B cell (primary cell): ENCODE measurements at regions not wholly inside any gene's neighbourhood (a gene's known extent, or its start where the extent isn't known, plus 50 kb on each side); places are given as distances from the start of the nearest gene placed in this dataset.

Experiments used
- ATAC-seq: fragments of 200-7000 bp; cut with Tn5 transposase; one replicate; pipeline ENCODE4 v1.10.0; 2021; ENCODE audit warnings: low read depth, mild to moderate bottlenecking, moderate number of reproducible peaks, moderate library complexity
- CTCF ChIA-PET: fragments of 350-600 bp; sonication (Branson Sonifier 250); formaldehyde crosslinking; loops from one replicate; lab custom pipeline; 2021; ENCODE audit warnings: antibody characterized with exemption, inconsistent platforms; lab: Charles Lee
- POLR2A ChIA-PET: fragments of 350-600 bp; sonication (Branson Sonifier 250); formaldehyde crosslinking; loops from one replicate; lab custom pipeline; 2021; ENCODE audit warnings: antibody characterized with exemption; lab: Charles Lee
- DNase-seq: peaks from one replicate; pipeline ENCODE4 v3.0.0; 2013
- H2AFZ ChIP-seq: 2 replicates; pipeline ENCODE4 v1.6.1; 2012; ENCODE audit warnings: mild to moderate bottlenecking, low read depth, low read length; ENCODE audit not compliant: insufficient read depth, poor library complexity, severe bottlenecking
- H3K27ac ChIP-seq, 2 donors: 1 replicate in 1 of 2; 2 replicates in 1 of 2; pipeline ENCODE4 v1.5.1; 2012 to 2013; ENCODE audit warnings: low read length in 2 of 2, mild to moderate bottlenecking in 2 of 2, moderate library complexity in 1 of 2
- H3K27me3 ChIP-seq, 4 experiments: fragments of 200-600 bp in 1 of 4; sonication (generic) in 1 of 4; replicated peaks in 1 of 4; 1 replicate in 2 of 4; 2 replicates in 2 of 4; pipeline versions ENCODE4 v1.6.1 to v1.7.0; 2013 to 2016; ENCODE audit warnings: low read length in 3 of 4, mild to moderate bottlenecking in 2 of 4, mixed read lengths in 1 of 4, moderate library complexity in 1 of 4; ENCODE audit not compliant: insufficient read depth in 4 of 4, control insufficient read depth in 3 of 4; ENCODE audit errors: control extremely low read depth in 1 of 4
- H3K36me3 ChIP-seq, 2 experiments: replicated peaks in 1 of 2; 1 replicate in 1 of 2; 2 replicates in 1 of 2; pipeline versions ENCODE4 v1.6.1 to v1.7.1; 2013; ENCODE audit warnings: low read length in 1 of 2; ENCODE audit not compliant: insufficient read depth in 2 of 2, control insufficient read depth in 1 of 2; ENCODE audit errors: control extremely low read depth in 1 of 2, extremely low read depth in 1 of 2
- H3K4me1 ChIP-seq, 2 donors: fragments of 200-600 bp in 1 of 2; sonication (generic) in 1 of 2; 1 replicate in 1 of 2; 2 replicates in 1 of 2; pipeline versions ENCODE4 v1.5.1 to v1.6.1; 2013 to 2017; ENCODE audit warnings: low read length in 2 of 2; ENCODE audit not compliant: control insufficient read depth in 2 of 2, insufficient read depth in 2 of 2
- H3K4me2 ChIP-seq: replicated peaks from 2 replicates; pipeline ENCODE3; 2012; ENCODE audit warnings: mild to moderate bottlenecking, low read depth, low read length; ENCODE audit not compliant: poor library complexity, severe bottlenecking
- H3K4me3 ChIP-seq, 5 experiments: fragments of 200-600 bp in 1 of 5; sonication (generic) in 1 of 5; 1 replicate in 3 of 5; 2 replicates in 2 of 5; pipeline versions ENCODE4 v1.5.1 to v1.7.0; 2011 to 2016; ENCODE audit warnings: low read length in 4 of 5, mild to moderate bottlenecking in 4 of 5, low read depth in 2 of 5, control low read depth in 1 of 5, moderate library complexity in 1 of 5; ENCODE audit not compliant: insufficient read depth in 1 of 5; ENCODE audit errors: control extremely low read depth in 1 of 5, extremely low read depth in 1 of 5
- H3K79me2 ChIP-seq: fragments of 200-600 bp; sonication (generic); one replicate; pipeline ENCODE4 v1.6.0; 2016; ENCODE audit warnings: low read length; ENCODE audit not compliant: control insufficient read depth, insufficient read depth
- H3K9ac ChIP-seq: fragments of 200-600 bp; sonication (generic); 2 replicates; pipeline ENCODE4 v1.6.1; 2017; ENCODE audit warnings: mild to moderate bottlenecking, low read length, moderate library complexity
- H3K9me3 ChIP-seq, 3 donors: one replicate each; pipeline versions ENCODE4 v1.6.1 to v1.7.1; 2013; ENCODE audit warnings: low read length in 2 of 3; ENCODE audit not compliant: control insufficient read depth in 2 of 3, insufficient read depth in 1 of 3; ENCODE audit errors: control extremely low read depth in 1 of 3
- H4K20me1 ChIP-seq: 2 replicates; pipeline ENCODE4 v1.6.0; 2012; ENCODE audit warnings: mild to moderate bottlenecking, low read length; ENCODE audit not compliant: insufficient read depth, control insufficient read depth, poor library complexity, severe bottlenecking
- H3K27ac Mint-ChIP-seq: one replicate; pipeline ENCODE4 v1.8.0; 2021; ENCODE audit warnings: mixed read lengths
- H3K27me3 Mint-ChIP-seq: one replicate; pipeline ENCODE4 v1.8.0; 2021; ENCODE audit warnings: mixed read lengths
- H3K4me1 Mint-ChIP-seq: one replicate; pipeline ENCODE4 v1.8.0; 2021; ENCODE audit warnings: mixed read lengths
- H3K4me3 Mint-ChIP-seq: one replicate; pipeline ENCODE4 v1.8.0; 2021; ENCODE audit warnings: mixed read lengths
- H3K9me3 Mint-ChIP-seq: one replicate; pipeline ENCODE4 v1.8.0; 2022; ENCODE audit warnings: mixed read lengths; ENCODE audit not compliant: insufficient read depth
- CTCF ChIP-seq: fragments of 200-600 bp; IDR thresholded peaks from one replicate; pipeline ENCODE4 v1.8.0; 2022; ENCODE audit warnings: antibody characterized with exemption, mild to moderate bottlenecking
- EZH2 ChIP-seq: IDR thresholded peaks from 2 replicates; pipeline ENCODE4 v1.6.1; 2012; ENCODE audit warnings: borderline replicate concordance, low read depth, mild to moderate bottlenecking, moderate library complexity, low read length; ENCODE audit not compliant: insufficient read depth, poor library complexity, severe bottlenecking
- WGBS: methylation state at CpG from one replicate; pipeline ENCODE4 v1.1.5; 2013; ENCODE audit warnings: missing lambda C conversion rate; ENCODE audit not compliant: insufficient coverage; 5-methylcytosine and 5-hydroxymethylcytosine counted together
- intact Hi-C: fragments of 100-400 bp; cut with micrococcal nuclease; formaldehyde crosslinking; loops from one replicate; pipeline ENCODE4 v1.10.0; 2022

GRCh38 chrX:20596856-20597255 is 330.1 kb upstream of the RPS6KA3 start:
- Mint-ChIP-seq H3K4me1 (no peaks in the 10 kb centered on the region), H3K27me3 (peaks cover 2% of the 10 kb centered on the region), H3K4me3 (no peak overlapping the region), H3K9me3 (no peaks in the 10 kb centered on the region), H3K27ac (no peak overlapping the region)
- TF ChIP-seq EZH2, result no peak
- TF ChIP-seq CTCF, result no peak
- intact Hi-C loops, result no loop called here
- no peak for DNase-seq
- Histone ChIP-seq H3K9ac (no peak overlapping the region), H3K4me2 (no peak overlapping the region), H3K27ac (no peak overlapping the region), H3K9me3 (no peaks in the 10 kb centered on the region), H3K4me1 (no peaks in the 10 kb centered on the region), H3K27me3 (no peaks in the 10 kb centered on the region), H3K4me3 (no peak overlapping the region), H3K36me3 (no peaks in the 10 kb centered on the region), H4K20me1 (no peaks in the 10 kb centered on the region), H2AFZ (no peak overlapping the region), H3K79me2 (no peaks in the 10 kb centered on the region)
- ChIA-PET POLR2A (no interaction called here), CTCF (no interaction called here)
- ATAC-seq, result no peak
- 80% methylated on average over 1 of the region's 2 CpGs for WGBS

GRCh38 chrX:20595928-20596575 is 329.3 kb upstream of the RPS6KA3 start:
- Mint-ChIP-seq H3K4me3 (no peak overlapping the region), H3K27ac (no peak overlapping the region), H3K27me3 (peaks cover 2% of the 10 kb centered on the region), H3K9me3 (no peaks in the 10 kb centered on the region), H3K4me1 (no peaks in the 10 kb centered on the region)
- ChIA-PET POLR2A (no interaction called here), CTCF (no interaction called here)
- H3K4me2 ChIP-seq, result no peak overlapping the region
- no peaks in the 10 kb centered on the region for H3K36me3 ChIP-seq
- DNase-seq (no peak), ATAC-seq (no peak)
- WGBS, result 69% methylated on average over 5 of the region's 6 CpGs
- H4K20me1 ChIP-seq, result no peaks in the 10 kb centered on the region
- H3K79me2 ChIP-seq, result no peaks in the 10 kb centered on the region
- no peaks in the 10 kb centered on the region for H3K9me3 ChIP-seq
- no peak overlapping the region for H3K9ac ChIP-seq
- no peaks in the 10 kb centered on the region for H3K4me1 ChIP-seq
- TF ChIP-seq CTCF, result no peak
- TF ChIP-seq EZH2, result no peak
- no peak overlapping the region for H2AFZ ChIP-seq
- no peak overlapping the region for H3K4me3 ChIP-seq
- H3K27me3 ChIP-seq, result no peaks in the 10 kb centered on the region
- intact Hi-C loops, result no loop called here
- no peak overlapping the region for H3K27ac ChIP-seq
